ENCODE measurements at regions not wholly inside any gene's neighbourhood (a gene's known extent, or its start where the extent isn't known, plus 50 kb on each side); places are given as distances from the start of the nearest gene placed in this dataset.

DNA sequence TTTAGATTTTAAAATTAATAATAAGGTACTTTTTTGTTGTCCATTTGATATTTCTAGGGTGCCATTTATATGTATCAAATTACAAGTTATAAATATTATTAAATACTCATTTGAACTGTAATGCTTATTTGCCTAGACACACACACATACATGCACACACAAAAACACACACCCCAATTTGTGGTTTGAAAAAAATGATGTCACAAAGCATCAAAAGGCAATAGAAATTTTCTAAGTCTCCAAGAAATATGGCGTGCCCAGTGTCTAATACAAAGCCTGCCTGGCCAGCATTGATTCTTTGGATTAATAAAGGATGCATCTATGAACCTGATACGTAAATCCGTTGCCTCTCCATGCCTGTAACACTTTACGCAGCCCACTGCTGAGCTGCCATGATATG is 252.8 kb upstream of the BLID start:
- intact Hi-C loops (cut with DNase I), result no loop called here
- Histone ChIP-seq H3K4me3 (no peak overlapping the region), H3K4me1 (peaks cover 10% of the 10 kb centered on the region), H3K27me3 (no peaks in the 10 kb centered on the region), H3K36me3 (no peaks in the 10 kb centered on the region), H3K9me3 (no peaks in the 10 kb centered on the region), H3K27ac (no peak overlapping the region)
- TF ChIP-seq POLR2A (IDR thresholded peaks at IDR 0.05), result no peak
- no peak for TF ChIP-seq POLR2AphosphoS5 (IDR thresholded peaks at IDR 0.05; ENCODE audit: insufficient read depth in 1 of 2, low read depth in 1 of 2)
- TF ChIP-seq, protein P1, sequence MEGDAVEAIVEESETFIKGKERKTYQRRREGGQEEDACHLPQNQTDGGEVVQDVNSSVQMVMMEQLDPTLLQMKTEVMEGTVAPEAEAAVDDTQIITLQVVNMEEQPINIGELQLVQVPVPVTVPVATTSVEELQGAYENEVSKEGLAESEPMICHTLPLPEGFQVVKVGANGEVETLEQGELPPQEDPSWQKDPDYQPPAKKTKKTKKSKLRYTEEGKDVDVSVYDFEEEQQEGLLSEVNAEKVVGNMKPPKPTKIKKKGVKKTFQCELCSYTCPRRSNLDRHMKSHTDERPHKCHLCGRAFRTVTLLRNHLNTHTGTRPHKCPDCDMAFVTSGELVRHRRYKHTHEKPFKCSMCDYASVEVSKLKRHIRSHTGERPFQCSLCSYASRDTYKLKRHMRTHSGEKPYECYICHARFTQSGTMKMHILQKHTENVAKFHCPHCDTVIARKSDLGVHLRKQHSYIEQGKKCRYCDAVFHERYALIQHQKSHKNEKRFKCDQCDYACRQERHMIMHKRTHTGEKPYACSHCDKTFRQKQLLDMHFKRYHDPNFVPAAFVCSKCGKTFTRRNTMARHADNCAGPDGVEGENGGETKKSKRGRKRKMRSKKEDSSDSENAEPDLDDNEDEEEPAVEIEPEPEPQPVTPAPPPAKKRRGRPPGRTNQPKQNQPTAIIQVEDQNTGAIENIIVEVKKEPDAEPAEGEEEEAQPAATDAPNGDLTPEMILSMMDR (IDR thresholded peaks at IDR 0.05), result no peak
- DNase-seq (ENCODE audit: extremely low spot score in 2 of 2), result no peak

DNA sequence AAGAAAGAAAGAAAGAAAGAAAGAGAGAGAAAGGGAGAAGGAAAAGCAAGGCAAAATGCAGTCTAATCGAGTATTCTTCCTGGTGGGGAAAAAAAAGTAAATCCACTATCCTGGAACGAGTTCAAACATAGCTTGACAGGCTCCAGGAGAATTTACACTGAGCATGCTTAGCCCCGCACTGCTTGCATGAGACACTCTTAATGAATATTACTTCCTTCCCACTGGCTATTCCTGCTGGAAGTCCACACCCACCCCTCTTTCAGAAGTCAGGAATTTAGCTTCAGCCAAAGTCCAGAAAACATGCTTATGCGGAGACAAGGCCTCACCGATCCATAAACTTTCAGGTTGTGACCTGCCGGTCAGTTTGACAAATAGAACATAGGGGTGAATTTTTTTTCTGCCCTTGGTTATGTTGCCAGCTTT is 251.8 kb upstream of the BLID start:
- Histone ChIP-seq H3K27me3 (no peaks in the 10 kb centered on the region), H3K4me3 (peak overlapping the region in 1 of 2 donors; percentile 29)

GRCh38 chr11:122365610-122366360 is 249.8 kb upstream of the BLID start:
- H3K27ac ChIP-seq, result peak overlapping the region; percentile 39
- H3K27me3 ChIP-seq, result no peaks in the 10 kb centered on the region
- intact Hi-C loops (cut with DNase I), result no loop called here
- H3K4me1 ChIP-seq, result peaks cover 10% of the 10 kb centered on the region
- peak overlapping the region in 1 of 2 donors; percentile 29 for H3K4me3 ChIP-seq
- TF ChIP-seq POLR2AphosphoS5 (IDR thresholded peaks at IDR 0.05; ENCODE audit: insufficient read depth in 1 of 2, low read depth in 1 of 2) (no peak), POLR2A (IDR thresholded peaks at IDR 0.05) (no peak)
- TF ChIP-seq, protein P1 (IDR thresholded peaks at IDR 0.05), result no peak
- H3K9me3 ChIP-seq, result no peaks in the 10 kb centered on the region
- H3K36me3 ChIP-seq, result no peaks in the 10 kb centered on the region
- DNase-seq (ENCODE audit: extremely low spot score in 2 of 2), result no peak

More for the DNA sequence above, 251.8 kb upstream of the BLID start:
- H3K9me3 ChIP-seq, result no peaks in the 10 kb centered on the region
- H3K4me1 ChIP-seq, result peaks cover 10% of the 10 kb centered on the region
- H3K27ac ChIP-seq, result peak overlapping the region; percentile 26
- TF ChIP-seq, protein P1 (IDR thresholded peaks at IDR 0.05), result no peak
- TF ChIP-seq POLR2AphosphoS5 (IDR thresholded peaks at IDR 0.05; ENCODE audit: insufficient read depth in 1 of 2, low read depth in 1 of 2), result no peak
- no peak for TF ChIP-seq POLR2A (IDR thresholded peaks at IDR 0.05)
- DNase-seq (ENCODE audit: extremely low spot score in 2 of 2), result no peak
- intact Hi-C loops (cut with DNase I), result no loop called here
- H3K36me3 ChIP-seq, result no peaks in the 10 kb centered on the region

DNA sequence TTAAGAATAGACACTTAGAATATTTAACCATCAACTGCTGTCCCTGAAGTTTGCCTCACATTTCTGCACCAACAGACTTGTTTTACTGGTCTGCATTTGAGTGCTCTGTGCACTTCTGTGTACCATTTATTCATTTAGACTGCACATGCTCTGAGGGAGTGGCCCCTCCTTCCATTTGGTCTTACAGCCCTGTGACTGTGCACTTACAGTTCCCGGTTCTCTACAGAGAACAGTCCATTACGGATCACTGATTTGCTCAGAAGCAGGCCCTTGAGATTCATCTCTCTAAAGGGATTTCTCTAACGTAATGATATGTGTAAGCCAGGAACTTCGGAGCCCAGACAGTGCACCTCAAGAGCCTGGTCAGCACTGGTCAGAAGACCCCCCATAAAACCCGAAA is 247.3 kb upstream of the BLID start:
- TF ChIP-seq POLR2A (IDR thresholded peaks at IDR 0.05), result no peak
- TF ChIP-seq POLR2AphosphoS5 (IDR thresholded peaks at IDR 0.05; ENCODE audit: insufficient read depth in 1 of 2, low read depth in 1 of 2), result no peak
- TF ChIP-seq, protein P1 (IDR thresholded peaks at IDR 0.05), result no peak
- Histone ChIP-seq H3K4me3 (no peak overlapping the region), H3K36me3 (no peaks in the 10 kb centered on the region), H3K27ac (no peak overlapping the region), H3K27me3 (no peaks in the 10 kb centered on the region), H3K9me3 (no peaks in the 10 kb centered on the region), H3K4me1 (peaks cover 8% of the 10 kb centered on the region)
- intact Hi-C loops (cut with DNase I), result no loop called here
- no peak for DNase-seq (ENCODE audit: extremely low spot score in 2 of 2)

- intact Hi-C loops (cut with DNase I), result no loop called here
- Histone ChIP-seq H3K27me3 (no peaks in the 10 kb centered on the region), H3K9me3 (no peaks in the 10 kb centered on the region), H3K4me1 (no peaks in the 10 kb centered on the region), H3K36me3 (no peaks in the 10 kb centered on the region), H3K27ac (no peak overlapping the region), H3K4me3 (no peak overlapping the region)
- DNase-seq (ENCODE audit: extremely low spot score in 2 of 2), result no peak
- no peak for TF ChIP-seq POLR2A (IDR thresholded peaks at IDR 0.05)
- TF ChIP-seq, protein P1 (IDR thresholded peaks at IDR 0.05), result no peak
- no peak for TF ChIP-seq POLR2AphosphoS5 (IDR thresholded peaks at IDR 0.05; ENCODE audit: insufficient read depth in 1 of 2, low read depth in 1 of 2)
Measured at GRCh38 chr11:122362381-122362780, 246.4 kb upstream of the BLID start.

Measured in vagina (tissue), 2 donors.